Activated CD4-positive, alpha-beta T cell treated with anti-CD3 and anti-CD28 coated beads, Interleukin-2, amount 50 U/mL, for 16 hours (primary cell): ENCODE measurements at regions not wholly inside any gene's neighbourhood (a gene's known extent, or its start where the extent isn't known, plus 50 kb on each side); places are given as distances from the start of the nearest gene placed in this dataset.
"Not testable (repeated sequence)": the region's sequence is repeated elsewhere in the genome, so short reads cannot be mapped to it uniquely, and the experiment has no call there.

Experiments
- DNase-seq: peaks from one replicate; pipeline ENCODE4 v3.0.0-alpha.2; 2020

DNA sequence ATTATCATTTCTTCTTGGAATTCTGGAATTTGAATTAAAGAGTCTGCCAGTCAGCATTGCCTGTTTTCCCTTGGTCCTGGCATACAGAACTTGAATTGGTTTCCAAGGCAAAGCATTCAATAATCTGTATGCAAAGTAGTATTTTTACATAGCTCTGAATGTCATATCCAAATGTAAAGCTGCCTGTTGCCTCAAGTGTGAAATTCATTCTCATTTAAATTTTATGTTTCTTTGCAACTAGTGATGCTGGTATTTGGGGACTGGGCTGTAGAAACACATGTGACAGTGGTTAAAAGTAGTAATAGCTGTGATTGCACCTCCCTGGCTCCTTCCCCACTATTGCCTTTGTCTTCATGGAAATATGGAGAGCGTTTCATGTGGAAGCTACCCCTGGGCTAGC lies 743.9 kb upstream of the GOLIM4 start:
- DNase-seq = no peak

DNA sequence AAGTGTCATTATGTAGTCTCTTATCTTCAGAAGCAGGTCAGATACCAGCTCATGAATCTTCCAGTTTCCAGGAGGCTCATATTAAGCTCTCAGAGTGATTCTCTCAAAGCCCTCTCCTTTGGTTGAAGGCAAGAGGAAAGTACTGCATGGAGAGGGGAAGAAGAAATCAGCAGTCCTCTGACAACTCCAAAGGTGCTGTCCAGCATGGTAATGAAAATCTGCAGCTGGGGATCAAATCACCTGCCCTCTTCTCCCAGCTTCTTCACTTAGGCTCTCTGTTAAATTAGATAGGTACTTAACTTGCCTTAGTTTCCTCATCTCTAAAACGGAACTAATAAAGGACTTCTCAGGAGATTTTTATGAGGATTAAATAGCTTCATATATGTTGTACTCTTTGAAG lies 738.8 kb upstream of the GOLIM4 start:
- DNase-seq = no peak

- no peak for DNase-seq
Measured at GRCh38 chr3:168828943-168829342, 733.2 kb upstream of the GOLIM4 start.

DNA sequence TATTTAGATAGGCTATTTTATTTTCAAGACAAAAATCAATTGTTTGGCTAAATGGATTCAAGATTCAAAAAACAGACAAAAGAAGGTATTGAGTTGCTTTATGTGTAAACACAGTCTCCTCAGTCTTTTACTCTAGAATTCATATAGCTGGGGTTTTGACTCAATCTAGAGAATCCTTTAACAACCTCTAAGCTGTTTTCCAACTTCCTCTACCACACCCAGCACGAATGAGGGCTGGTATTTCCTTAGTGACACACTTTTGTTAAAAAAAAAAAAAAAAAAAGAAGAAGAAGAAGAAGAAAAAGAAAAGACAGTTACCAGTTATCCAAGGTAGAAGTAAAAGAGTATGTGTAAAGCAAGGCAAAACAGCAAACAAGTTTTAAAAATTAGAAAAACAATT lies 732.8 kb upstream of the GOLIM4 start:
- no peak for DNase-seq

DNA sequence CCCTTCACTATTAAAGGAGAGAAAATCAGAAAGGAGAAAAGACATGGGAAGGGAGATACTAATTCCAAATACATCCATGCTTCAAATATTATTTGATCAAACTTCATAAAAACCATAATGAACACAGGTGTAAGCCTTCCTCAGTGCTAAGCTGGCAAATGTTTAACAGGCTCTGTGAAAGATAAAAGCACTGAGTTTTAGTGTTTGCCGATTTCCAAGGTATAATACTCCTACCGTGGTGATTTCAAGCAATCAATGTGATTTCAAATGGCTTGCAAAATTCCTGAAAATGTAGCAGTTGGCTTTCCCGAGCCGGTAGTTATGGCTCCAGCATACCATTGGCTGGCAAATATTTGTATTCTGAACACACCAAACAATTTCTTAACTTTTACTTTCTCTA lies 732.3 kb upstream of the GOLIM4 start:
- DNase-seq = no peak

DNA sequence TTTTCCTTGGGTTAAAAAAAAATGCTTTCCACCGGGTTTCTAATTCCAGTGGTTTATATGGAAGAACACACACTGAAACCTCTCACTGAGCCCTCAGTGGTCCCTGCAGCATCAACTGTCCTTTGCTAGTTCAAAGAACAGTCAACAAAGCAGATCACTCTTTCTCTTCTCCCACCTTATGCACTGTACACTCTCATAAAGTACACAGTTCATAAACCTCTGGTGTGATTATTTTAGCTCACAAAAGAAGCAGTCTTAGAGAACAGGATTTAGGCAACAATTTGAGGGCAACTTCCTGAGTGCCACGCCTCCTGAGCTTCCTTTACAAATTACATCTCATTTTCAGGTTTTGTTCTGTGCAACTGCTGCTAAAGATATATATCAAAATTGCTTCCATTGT lies 728.4 kb upstream of the GOLIM4 start:
- no peak for DNase-seq

- no peak for DNase-seq
Measured at GRCh38 chr3:168823466-168823865, 727.7 kb upstream of the GOLIM4 start.

DNA sequence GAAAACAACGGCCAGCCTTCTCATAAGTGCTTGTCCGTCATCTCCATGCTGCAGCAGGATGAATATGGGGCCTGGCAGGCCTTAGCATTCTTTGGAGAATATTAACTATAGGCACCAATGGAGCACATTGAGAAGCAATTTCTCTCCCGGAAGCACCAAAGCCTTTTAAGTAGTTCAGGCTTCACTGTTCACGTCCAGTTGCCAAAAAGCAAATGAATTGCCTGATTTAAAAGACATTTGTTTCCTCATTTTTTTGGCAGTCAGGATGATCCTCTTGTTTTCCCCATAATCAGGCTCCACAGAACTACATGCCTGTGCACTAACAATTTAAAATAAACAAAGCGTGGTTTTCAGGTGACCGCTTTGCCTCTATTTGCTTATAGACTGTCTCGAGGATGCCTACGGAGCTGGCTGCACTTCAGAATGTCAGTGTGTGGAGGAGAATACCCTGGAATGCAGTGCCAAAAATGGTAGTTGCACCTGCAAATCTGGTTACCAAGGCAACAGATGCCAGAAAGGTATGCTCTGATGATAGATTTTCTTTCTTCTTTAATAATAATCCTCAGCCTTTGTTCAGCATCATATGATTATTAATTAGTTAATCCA lies 725.2 kb upstream of the GOLIM4 start:
- no peak for DNase-seq

DNA sequence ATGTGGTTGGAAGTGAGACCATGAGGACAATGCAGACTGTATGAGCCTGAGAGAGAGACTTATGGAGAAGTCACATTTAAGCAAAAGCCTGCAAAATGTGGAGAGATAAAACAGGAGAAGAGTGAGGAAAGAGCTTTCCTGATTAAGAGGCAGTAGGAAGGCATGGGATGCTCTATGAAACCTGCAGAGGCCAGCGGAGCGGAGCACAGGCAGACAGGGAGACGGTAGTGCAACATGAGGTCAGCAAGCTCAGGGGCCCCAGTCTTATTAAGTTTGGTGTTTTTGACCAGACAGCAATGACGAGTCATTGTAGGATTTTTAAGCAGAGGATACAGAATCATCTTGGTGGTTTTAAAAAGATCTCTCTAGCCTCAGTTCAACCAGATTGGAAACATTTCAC lies 721.5 kb upstream of the GOLIM4 start:
- no peak for DNase-seq

GRCh38 chr3:168815946-168816345 lies 720.2 kb upstream of the GOLIM4 start:
- no peak for DNase-seq

DNA sequence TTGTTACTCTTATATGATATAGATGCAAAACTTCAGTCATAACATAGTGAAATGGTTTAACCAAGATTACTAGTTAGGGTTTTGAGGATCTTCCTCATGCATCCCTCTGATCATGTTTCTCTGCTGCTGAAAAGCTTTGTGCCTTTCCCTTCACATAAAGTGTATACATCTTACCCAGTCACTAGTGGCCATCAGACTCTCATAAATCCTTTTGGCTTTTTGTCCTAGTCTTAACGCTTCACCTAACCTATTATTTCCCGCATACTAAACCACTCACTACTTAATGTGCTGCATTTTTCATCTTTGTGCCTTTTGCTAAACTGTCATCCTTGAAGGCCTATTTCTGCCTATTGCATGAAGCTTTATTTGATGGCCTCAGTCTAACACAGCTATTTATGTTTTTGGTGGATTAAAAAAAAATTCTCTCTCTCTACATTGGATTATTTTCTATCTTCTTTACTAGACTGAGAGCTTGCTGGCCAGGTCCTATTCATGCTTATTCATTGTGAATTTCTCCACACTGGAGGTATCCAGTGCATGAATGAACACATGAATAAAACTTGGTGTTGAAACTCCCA lies 717.6 kb upstream of the GOLIM4 start:
- DNase-seq = no peak

DNA sequence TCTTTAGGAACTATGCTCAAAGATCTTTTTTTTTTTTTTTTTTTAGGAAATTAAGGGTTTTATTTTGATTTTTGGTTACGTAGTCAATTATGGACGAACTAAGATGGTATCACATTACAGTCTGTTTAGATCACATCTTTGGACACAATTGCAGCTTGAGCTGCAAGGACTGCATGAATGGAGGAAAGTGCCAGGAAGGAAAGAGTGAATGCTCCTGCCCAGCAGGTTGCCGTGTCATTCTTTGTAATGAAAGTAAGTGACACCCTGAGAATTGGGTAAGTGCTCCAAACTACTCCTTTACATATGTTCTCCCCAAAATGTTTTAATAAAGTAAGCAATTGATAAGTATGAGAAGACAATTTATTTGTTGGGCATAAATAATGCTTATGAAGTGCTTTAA lies 716.5 kb upstream of the GOLIM4 start:
- DNase-seq = no peak

GRCh38 chr3:168808596-168808995 lies 712.9 kb upstream of the GOLIM4 start:
- DNase-seq = no peak

- DNase-seq = no peak
Measured at GRCh38 chr3:168807448-168807847, 711.7 kb upstream of the GOLIM4 start.

- DNase-seq = no peak
Measured at GRCh38 chr3:168806871-168807270, 711.1 kb upstream of the GOLIM4 start.

- no peak for DNase-seq
Measured at GRCh38 chr3:168803536-168803935, 707.8 kb upstream of the GOLIM4 start.

GRCh38 chr3:168802766-168803165 lies 707.0 kb upstream of the GOLIM4 start:
- no peak for DNase-seq

DNA sequence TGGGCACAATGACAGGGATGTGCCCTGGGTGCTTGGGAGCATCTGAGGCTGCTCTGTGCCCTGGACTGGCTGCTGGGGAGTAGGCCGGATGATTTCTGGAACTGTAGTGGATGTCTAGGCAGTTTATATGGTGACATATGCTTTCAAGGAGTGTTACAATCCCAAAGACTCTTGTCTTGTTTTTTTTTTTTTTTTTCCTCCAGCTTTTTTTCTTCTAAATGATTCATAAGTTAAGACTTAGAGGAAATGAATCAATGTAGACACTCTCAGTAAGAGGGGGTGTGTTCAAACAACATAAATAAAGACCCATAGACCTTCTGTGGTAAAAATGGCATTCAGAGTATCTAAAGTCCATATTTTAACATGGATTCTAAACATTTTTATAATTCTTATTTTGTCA lies 706.1 kb upstream of the GOLIM4 start:
- no peak for DNase-seq

DNA sequence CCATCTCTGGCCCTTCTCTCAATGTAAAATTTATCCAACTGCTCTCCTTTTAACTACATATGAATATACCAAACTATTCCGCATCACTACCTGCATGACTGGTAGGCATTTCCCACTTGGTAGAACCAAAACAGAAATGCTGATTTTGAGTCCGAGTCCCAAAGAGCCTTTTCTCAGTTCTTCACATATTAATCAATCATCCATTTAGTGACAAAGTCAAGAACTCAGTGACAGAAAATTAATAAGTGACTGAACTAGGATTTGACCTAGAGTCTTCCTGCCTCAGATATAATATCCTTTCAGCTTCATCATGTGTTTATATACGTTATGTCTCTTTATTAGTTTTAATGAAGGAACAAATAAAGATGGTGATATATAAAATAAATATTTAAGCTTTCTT lies 700.6 kb upstream of the GOLIM4 start:
- DNase-seq = no peak

- no peak for DNase-seq
Measured at GRCh38 chr3:168794427-168794826, 698.7 kb upstream of the GOLIM4 start.

DNA sequence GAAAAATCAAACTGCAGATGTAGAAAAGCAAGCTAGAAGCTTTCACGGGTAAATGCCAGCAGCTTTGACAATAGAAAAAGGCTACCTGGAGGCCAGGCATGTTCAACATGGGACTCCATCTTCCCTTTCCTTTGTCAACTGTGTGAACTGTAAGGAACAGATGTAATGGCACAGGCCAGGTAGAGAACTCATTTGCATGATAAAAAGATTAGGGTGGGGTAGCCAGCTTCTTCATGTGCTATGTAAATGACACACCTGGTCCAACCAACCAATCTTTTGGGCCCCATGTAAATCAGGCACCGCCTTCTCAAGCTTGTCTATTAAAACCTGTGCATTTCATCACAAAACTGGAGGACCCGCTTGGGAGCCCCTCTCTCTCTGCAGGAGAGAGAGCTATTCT lies 686.5 kb upstream of the GOLIM4 start:
- DNase-seq = no peak

GRCh38 chr3:168779970-168780645 lies 684.4 kb upstream of the GOLIM4 start:
- not testable (repeated sequence) for DNase-seq

GRCh38 chr3:168753724-168754123 lies 658.0 kb upstream of the GOLIM4 start:
- DNase-seq = no peak

DNA sequence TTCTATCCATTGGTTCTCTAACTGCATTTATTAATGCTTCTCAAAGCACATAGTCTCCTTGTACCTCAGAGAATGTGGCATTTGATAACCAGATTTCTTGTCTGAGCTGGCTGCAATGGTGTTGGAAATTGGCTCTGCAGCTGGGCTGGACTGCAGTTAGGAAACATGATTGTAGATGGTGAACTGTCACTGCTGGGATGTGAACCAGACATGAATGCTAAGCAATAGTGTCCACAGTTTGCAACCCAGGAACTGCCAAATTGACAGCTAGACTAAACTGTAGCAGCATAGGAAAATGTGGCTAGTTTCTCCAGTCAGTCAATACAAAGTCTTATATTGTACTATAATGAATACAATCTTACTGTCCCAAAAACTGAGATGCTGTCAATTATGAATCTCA lies 656.6 kb upstream of the GOLIM4 start:
- DNase-seq = no peak

GRCh38 chr3:168747697-168748096 lies 652.0 kb upstream of the GOLIM4 start:
- no peak for DNase-seq
